SU-DHL-6 (cell line): ENCODE measurements at regions not wholly inside any gene's neighbourhood (a gene's known extent, or its start where the extent isn't known, plus 50 kb on each side); places are given as distances from the start of the nearest gene placed in this dataset.

Experiments
- H2AFZ ChIP-seq: fragments of 200-600 bp; sonication (generic); 2 replicates; pipeline ENCODE4 v1.6.1; 2014; ENCODE audit warnings: low read depth, mild to moderate bottlenecking, moderate library complexity, mixed read lengths, antibody characterized with exemption, low read length; ENCODE audit not compliant: severe bottlenecking
- H3F3A ChIP-seq: fragments of 200-600 bp; shearing (Covaris generic); 2 replicates; pipeline ENCODE4 v1.6.0; 2016; ENCODE audit warnings: antibody characterized with exemption, mild to moderate bottlenecking; ENCODE audit not compliant: insufficient read depth
- H3K27ac ChIP-seq: fragments of 200-600 bp; sonication (generic); 2 replicates; pipeline ENCODE4 v1.5.1; 2016; ENCODE audit warnings: low read depth, mild to moderate bottlenecking, low read length, moderate library complexity, mixed read lengths
- H3K27me3 ChIP-seq: fragments of 200-600 bp; sonication (generic), shearing (Covaris generic); 2 replicates; pipeline ENCODE4 v1.6.0; 2014; ENCODE audit warnings: mild to moderate bottlenecking, low read length
- H3K36me3 ChIP-seq: fragments of 200-600 bp; sonication (generic); 2 replicates; pipeline ENCODE4 v1.6.1; 2014; ENCODE audit warnings: mild to moderate bottlenecking, low read length, mixed read lengths
- H3K4me2 ChIP-seq: fragments of 300-600, 200-600 bp; shearing (Covaris generic), sonication (generic); 2 replicates; pipeline ENCODE4 v1.6.0; 2014; ENCODE audit warnings: low read length, low read depth, mild to moderate bottlenecking; ENCODE audit not compliant: poor library complexity, severe bottlenecking
- H3K4me3 ChIP-seq: fragments of 200-600 bp; sonication (generic); 2 replicates; pipeline ENCODE4 v1.5.1; 2014; ENCODE audit warnings: antibody characterized with exemption, low read length, mild to moderate bottlenecking, mixed read lengths; ENCODE audit not compliant: insufficient read depth, poor library complexity, severe bottlenecking
- H3K79me2 ChIP-seq: fragments of 200-600 bp; sonication (generic); 2 replicates; pipeline ENCODE4 v1.6.1; 2014; ENCODE audit warnings: mild to moderate bottlenecking, low read length, moderate library complexity; ENCODE audit not compliant: insufficient read depth
- H3K9ac ChIP-seq: fragments of 200-600 bp; sonication (generic); 2 replicates; pipeline ENCODE4 v1.7.0; 2014; ENCODE audit warnings: mild to moderate bottlenecking, low read length
- H3K9me2 ChIP-seq: fragments of 200-600 bp; sonication (generic); replicated peaks from 2 replicates; pipeline ENCODE4 v1.6.1; 2014; ENCODE audit warnings: low read length; ENCODE audit not compliant: insufficient read depth
- H3K9me3 ChIP-seq: fragments of 200-600 bp; sonication (generic); 2 replicates; pipeline ENCODE4 v1.6.1; 2014; ENCODE audit warnings: low read length, mixed read lengths; ENCODE audit not compliant: insufficient read depth
- H4K20me1 ChIP-seq: fragments of 200-600 bp; sonication (generic); 2 replicates; pipeline ENCODE4 v1.6.1; 2014; ENCODE audit warnings: low read depth, mild to moderate bottlenecking, antibody characterized with exemption, low read length, moderate library complexity, mixed read lengths
- CTCF ChIP-seq: fragments of 200-600 bp; sonication (generic); IDR thresholded peaks from one replicate; pipeline ENCODE4 v1.5.1; 2017; ENCODE audit warnings: antibody characterized with exemption, mild to moderate bottlenecking, low read length, moderate library complexity; ENCODE audit not compliant: insufficient read depth, poor library complexity, severe bottlenecking
- EZH2phosphoT487 ChIP-seq: fragments of 200-600 bp; sonication (generic), shearing (Covaris generic); conservative IDR thresholded peaks from 2 replicates; pipeline ENCODE4 v1.6.1; 2018; ENCODE audit warnings: mild to moderate bottlenecking, antibody characterized with exemption, low read length, moderate library complexity, mixed read lengths

DNA sequence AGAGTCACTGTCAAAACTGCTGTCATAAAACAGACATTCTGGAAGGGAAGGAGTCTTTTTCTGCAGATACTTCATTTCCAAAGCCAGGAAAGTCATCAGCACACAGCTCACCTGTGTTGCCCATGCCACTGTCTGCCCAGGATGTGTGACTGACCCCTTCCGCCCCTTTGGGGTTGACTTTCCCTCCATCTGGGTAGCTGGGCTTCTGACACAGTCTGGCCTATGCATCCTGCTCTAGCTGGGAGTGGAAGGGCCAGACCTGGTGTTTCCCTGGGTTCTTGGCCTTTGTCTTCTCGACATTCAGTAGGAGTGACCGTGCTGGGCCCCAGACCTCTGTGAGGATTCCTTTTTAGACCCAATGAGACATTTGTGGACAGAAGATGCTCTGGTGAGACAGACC is 378.9 kb upstream of the NUPR2 start:
- Histone ChIP-seq H3F3A (no peaks in the 10 kb centered on the region), H4K20me1 (no peaks in the 10 kb centered on the region), H3K9me2 (no peaks in the 10 kb centered on the region), H3K9ac (no peak overlapping the region), H3K27ac (no peak overlapping the region), H2AFZ (no peak overlapping the region), H3K4me2 (no peak overlapping the region), H3K9me3 (peaks cover 9% of the 10 kb centered on the region; the same call in 1 of the 2 replicates), H3K27me3 (no peaks in the 10 kb centered on the region), H3K36me3 (no peaks in the 10 kb centered on the region), H3K4me3 (no peak overlapping the region), H3K79me2 (no peaks in the 10 kb centered on the region)
- TF ChIP-seq EZH2phosphoT487 (no peak), CTCF (no peak)

GRCh38 chr7:56493704-56494450 is 377.7 kb upstream of the NUPR2 start:
- H3K9me3 ChIP-seq, result peaks cover 12% of the 10 kb centered on the region; the same call in 1 of the 2 replicates
- TF ChIP-seq CTCF, result no peak
- TF ChIP-seq EZH2phosphoT487, result no peak
- H3F3A ChIP-seq, result no peaks in the 10 kb centered on the region

GRCh38 chr7:56493196-56493595 is 377.0 kb upstream of the NUPR2 start:
- Histone ChIP-seq H3K9ac (no peak overlapping the region), H3K27me3 (no peaks in the 10 kb centered on the region), H4K20me1 (no peaks in the 10 kb centered on the region), H3K27ac (no peak overlapping the region), H3K79me2 (no peaks in the 10 kb centered on the region), H3F3A (no peaks in the 10 kb centered on the region), H2AFZ (no peak overlapping the region), H3K9me2 (no peaks in the 10 kb centered on the region), H3K9me3 (peaks cover 10% of the 10 kb centered on the region; the same call in 1 of the 2 replicates), H3K36me3 (no peaks in the 10 kb centered on the region), H3K4me2 (no peak overlapping the region), H3K4me3 (no peak overlapping the region)
- TF ChIP-seq CTCF (no peak), EZH2phosphoT487 (no peak)

More at GRCh38 chr7:56493704-56494450, 377.7 kb upstream of the NUPR2 start:
- Histone ChIP-seq H3K9me2 (no peaks in the 10 kb centered on the region), H3K79me2 (no peaks in the 10 kb centered on the region), H3K4me2 (no peak overlapping the region), H3K27me3 (no peaks in the 10 kb centered on the region), H3K9ac (no peak overlapping the region), H3K27ac (no peak overlapping the region), H3K36me3 (no peaks in the 10 kb centered on the region), H2AFZ (no peak overlapping the region), H3K4me3 (no peak overlapping the region), H4K20me1 (no peaks in the 10 kb centered on the region)
